ENCODE measurements at regions not wholly inside any gene's neighbourhood (a gene's known extent, or its start where the extent isn't known, plus 50 kb on each side); places are given as distances from the start of the nearest gene placed in this dataset.

- DNase-seq = no peak
- peaks cover 7% of the 10 kb centered on the region; the same call in 1 of the 2 replicates for H3K27me3 Mint-ChIP-seq (ENCODE audit: insufficient read depth)
- H3K36me3 Mint-ChIP-seq (ENCODE audit: low read depth) = no peaks in the 10 kb centered on the region
- H3K4me3 Mint-ChIP-seq = no peak overlapping the region
- H3K4me1 Mint-ChIP-seq (ENCODE audit: low read depth) = peaks cover 53% of the 10 kb centered on the region
- no peaks in the 10 kb centered on the region for H3K9me3 Mint-ChIP-seq
- no peak for TF ChIP-seq CTCF (IDR thresholded peaks at IDR 0.05)
- H3K27ac Mint-ChIP-seq = no peak overlapping the region
These were observed 116.0 kb upstream of the SYT13 start for GRCh38 chr11:45402049-45402630.

GRCh38 chr11:45400591-45400990 is 114.5 kb upstream of the SYT13 start:
- H3K27ac Mint-ChIP-seq = peak overlapping the region; percentile 93
- no peak for TF ChIP-seq CTCF (IDR thresholded peaks at IDR 0.05)
- H3K4me1 Mint-ChIP-seq (ENCODE audit: low read depth) = peaks cover 63% of the 10 kb centered on the region
- no peaks in the 10 kb centered on the region for H3K36me3 Mint-ChIP-seq (ENCODE audit: low read depth)
- H3K4me3 Mint-ChIP-seq = peak overlapping the region; percentile 68
- peaks cover 7% of the 10 kb centered on the region; the same call in 1 of the 2 replicates for H3K27me3 Mint-ChIP-seq (ENCODE audit: insufficient read depth)
- no peaks in the 10 kb centered on the region for H3K9me3 Mint-ChIP-seq
- peak; percentile 88 for DNase-seq

DNA sequence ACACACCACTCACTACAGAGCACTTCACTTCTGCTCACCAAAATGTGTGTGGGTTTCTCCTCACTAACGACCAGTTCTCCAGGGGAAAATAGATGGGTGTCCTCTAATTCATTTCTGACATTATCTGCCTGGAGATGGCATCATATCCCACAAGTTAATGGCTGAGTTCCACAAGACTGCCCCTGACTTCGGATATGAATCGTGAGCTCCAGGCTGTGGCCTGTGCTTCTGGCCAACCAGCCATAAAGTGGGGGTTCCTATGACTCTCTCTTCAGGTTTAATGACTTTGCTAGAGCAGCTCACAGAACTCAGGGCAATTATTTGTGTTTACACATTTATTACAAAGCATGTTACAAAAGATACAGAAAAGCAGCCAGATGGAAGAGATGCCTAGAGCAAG is 113.0 kb upstream of the SYT13 start:
- Mint-ChIP-seq H3K27me3 (ENCODE audit: insufficient read depth) (peaks cover 4% of the 10 kb centered on the region; the same call in 1 of the 2 replicates), H3K9me3 (no peaks in the 10 kb centered on the region), H3K4me3 (peak overlapping the region; percentile 20; the same call in 1 of the 2 replicates), H3K36me3 (ENCODE audit: low read depth) (no peaks in the 10 kb centered on the region), H3K27ac (no peak overlapping the region), H3K4me1 (ENCODE audit: low read depth) (peaks cover 57% of the 10 kb centered on the region)
- DNase-seq = no peak
- no peak for TF ChIP-seq CTCF (IDR thresholded peaks at IDR 0.05)

DNA sequence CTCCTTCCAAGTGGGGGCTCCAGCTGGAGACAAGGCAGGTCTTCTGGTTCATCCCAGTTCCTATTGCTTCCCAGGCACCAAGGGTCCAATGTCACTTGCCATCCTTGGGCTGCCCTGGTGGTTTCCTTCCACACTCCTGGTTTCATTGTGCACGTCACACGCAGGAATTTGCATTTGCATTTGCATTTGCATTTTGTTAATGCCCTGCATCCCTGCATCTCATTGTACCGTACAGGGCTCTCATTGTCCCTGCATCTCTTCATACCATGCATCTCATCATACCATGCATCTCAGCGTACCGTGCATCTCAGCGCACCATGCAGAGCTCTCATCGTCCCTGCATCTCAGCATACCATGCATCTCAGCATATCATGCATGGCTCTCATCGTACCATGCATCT is 112.2 kb upstream of the SYT13 start:
- Mint-ChIP-seq H3K27ac (no peak overlapping the region), H3K27me3 (ENCODE audit: insufficient read depth) (peaks cover 5% of the 10 kb centered on the region; the same call in 1 of the 2 replicates), H3K9me3 (no peaks in the 10 kb centered on the region), H3K4me3 (no peak overlapping the region), H3K4me1 (ENCODE audit: low read depth) (peaks cover 49% of the 10 kb centered on the region), H3K36me3 (ENCODE audit: low read depth) (no peaks in the 10 kb centered on the region)
- DNase-seq = no peak
- no peak for TF ChIP-seq CTCF (IDR thresholded peaks at IDR 0.05)

DNA sequence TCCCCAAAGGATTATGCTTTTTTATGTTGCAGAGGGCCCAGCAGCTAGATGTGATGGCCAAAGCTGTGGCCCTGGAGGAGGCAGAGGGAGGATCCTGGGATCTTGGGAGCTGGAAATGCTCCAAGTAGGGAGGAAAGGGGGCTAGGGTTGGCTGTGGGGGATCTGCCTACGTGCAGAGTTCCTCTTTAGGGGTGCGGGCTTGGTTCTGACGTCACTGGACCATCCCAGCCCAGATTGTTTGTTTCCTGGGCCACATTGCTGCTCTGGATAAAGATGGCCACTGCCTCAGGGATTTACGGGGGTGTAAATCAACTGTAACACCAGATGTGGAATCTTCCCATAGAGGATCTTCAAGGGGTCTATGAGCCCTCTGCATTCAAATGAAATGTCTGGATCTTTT is 110.3 kb upstream of the SYT13 start:
- Mint-ChIP-seq H3K4me1 (ENCODE audit: low read depth) (peaks cover 40% of the 10 kb centered on the region), H3K27me3 (ENCODE audit: insufficient read depth) (peaks cover 8% of the 10 kb centered on the region; the same call in 1 of the 2 replicates), H3K9me3 (no peaks in the 10 kb centered on the region), H3K27ac (no peak overlapping the region), H3K4me3 (no peak overlapping the region), H3K36me3 (ENCODE audit: low read depth) (no peaks in the 10 kb centered on the region)
- DNase-seq = no peak
- no peak for TF ChIP-seq CTCF (IDR thresholded peaks at IDR 0.05)

Measured in HFFc6 (cell line).